GM23338 (cell line): ENCODE measurements at regions not wholly inside any gene's neighbourhood (a gene's known extent, or its start where the extent isn't known, plus 50 kb on each side); places are given as distances from the start of the nearest gene placed in this dataset.

ENCODE experiments used
- REST ChIP-seq: IDR thresholded peaks from one replicate; pipeline ENCODE4 v1.6.1; 2018; ENCODE audit warnings: antibody characterized with exemption; ENCODE audit not compliant: unreplicated experiment
- STAT1 ChIP-seq: IDR thresholded peaks from one replicate; pipeline ENCODE4 v1.6.1; 2016; ENCODE audit warnings: antibody characterized with exemption; ENCODE audit not compliant: unreplicated experiment
- ZNF114 ChIP-seq: fragments of 250-450 bp; sonication (Bioruptor Pico); IDR thresholded peaks from 2 replicates; pipeline ENCODE4 v1.5.0; 2020; ENCODE audit warnings: mild to moderate bottlenecking, moderate library complexity
- ZNF462 ChIP-seq: fragments of 250-450 bp; sonication (Bioruptor Pico); IDR thresholded peaks from 2 replicates; pipeline ENCODE4 v1.5.0; 2020; ENCODE audit warnings: mild to moderate bottlenecking, moderate library complexity

GRCh38 chr4:123577225-123577906 is 180.8 kb downstream of the SPRY1 start (continued):
- TF ChIP-seq ZNF462: no peak
- TF ChIP-seq STAT1: no peak
- TF ChIP-seq ZNF114 (CRISPR knock-in tag): no peak
- no peak for TF ChIP-seq REST
